HepG2 (cell line): ENCODE measurements at regions not wholly inside any gene's neighbourhood (a gene's known extent, or its start where the extent isn't known, plus 50 kb on each side); places are given as distances from the start of the nearest gene placed in this dataset.

ENCODE experiments used
- ATAC-seq: fragments of 200-7000 bp; cut with Tn5 transposase; 3 replicates; pipeline ENCODE4 v1.9.1; 2020; ENCODE audit warnings: mild to moderate bottlenecking, moderate library complexity
- BruUV-seq: library from RNA; stranded (reverse); fragments of 400-500 nt; replicated peaks from 2 replicates; lab custom pipeline; 2021; lab: Mats Ljungman, UMichigan
- CTCF ChIA-PET: fragments of 300-600 bp; formaldehyde crosslinking; extraction: SDS; loops from one replicate; lab custom pipeline; 2021; ENCODE audit warnings: low total read pairs, inconsistent platforms, low intra/inter-chr PET ratio; lab: Yijun Ruan, JAX
- POLR2A ChIA-PET: fragments of 350-600 bp; sonication (Branson Sonifier 250); formaldehyde crosslinking; loops from one replicate; lab custom pipeline; 2020; ENCODE audit warnings: antibody characterized with exemption, inconsistent platforms; lab: Yijun Ruan, JAX
- DNase-seq: peaks from one replicate; pipeline ENCODE4 v3.0.0-alpha.2; 2015; ENCODE audit warnings: low spot score
- FAIRE-seq: peaks from 3 replicates; lab custom pipeline; 2011; peaks lifted over from hg19 to GRCh38; lab: Jason Lieb, UNC
- H2AFZ ChIP-seq: one replicate; pipeline ENCODE4 v1.6.1; 2011; ENCODE audit warnings: low read length, inconsistent platforms
- H3K27ac ChIP-seq: fragments of 300-600 bp; 3 replicates; pipeline ENCODE4 v1.8.0; 2011; ENCODE audit warnings: mixed run types, mild to moderate bottlenecking, mixed read lengths, low read length, inconsistent platforms; ENCODE audit not compliant: insufficient read depth; ENCODE audit errors: extremely low read length
- H3K27me3 ChIP-seq, 2 experiments: fragments of 200-600 bp in 1 of 2; 2 replicates in 1 of 2; 3 replicates in 1 of 2; pipeline versions ENCODE4 v1.6.0 to v1.8.0; 2011; ENCODE audit warnings: low read length in 2 of 2, mild to moderate bottlenecking in 2 of 2, moderate library complexity in 2 of 2, inconsistent platforms in 1 of 2; ENCODE audit not compliant: insufficient read depth in 2 of 2, control insufficient read depth in 1 of 2
- H3K36me3 ChIP-seq, 2 experiments: fragments of 200-600 bp in 1 of 2; replicated peaks in 1 of 2; 2 replicates in 1 of 2; 3 replicates in 1 of 2; pipeline versions ENCODE4 v1.5.1 to v1.8.0; 2011; ENCODE audit warnings: low read length in 2 of 2, inconsistent platforms in 1 of 2; ENCODE audit not compliant: insufficient read depth in 2 of 2, control insufficient read depth in 1 of 2
- H3K4me1 ChIP-seq: 2 replicates; pipeline ENCODE4 v1.5.1; 2012; ENCODE audit warnings: low read length, inconsistent platforms; ENCODE audit not compliant: insufficient read depth
- H3K4me2 ChIP-seq: 2 replicates; pipeline ENCODE4 v1.6.0; 2011; ENCODE audit warnings: low read depth, low read length, inconsistent platforms
- H3K4me3 ChIP-seq, 3 experiments: fragments of 200-600 bp in 1 of 3; sonication (generic), shearing (Covaris generic) in 1 of 3; replicated peaks in 1 of 3; 2 replicates each; pipeline ENCODE4 v1.5.1; 2011 to 2016; ENCODE audit warnings: low read length in 3 of 3, inconsistent platforms in 2 of 3, low read depth in 2 of 3, mild to moderate bottlenecking in 2 of 3, control low read depth in 1 of 3, mixed read lengths in 1 of 3; ENCODE audit not compliant: insufficient read depth in 1 of 3
- H3K79me2 ChIP-seq: one replicate; pipeline ENCODE4 v1.6.1; 2011; ENCODE audit warnings: low read length, inconsistent platforms; ENCODE audit not compliant: insufficient read depth
- H3K9ac ChIP-seq: 2 replicates; pipeline ENCODE4 v1.6.0; 2011; ENCODE audit warnings: mild to moderate bottlenecking, low read depth, low read length, inconsistent platforms; ENCODE audit not compliant: insufficient read depth
- H3K9me3 ChIP-seq: 2 replicates; pipeline ENCODE4 v1.5.1; 2012; ENCODE audit warnings: mild to moderate bottlenecking, low read length
- H4K20me1 ChIP-seq: 2 replicates; pipeline ENCODE4 v1.6.0; 2011; ENCODE audit warnings: inconsistent platforms, mild to moderate bottlenecking, low read length, moderate library complexity; ENCODE audit not compliant: insufficient read depth
- ARID2 ChIP-seq: sonication (generic); formaldehyde crosslinking; IDR thresholded peaks from 2 replicates; pipeline ENCODE4 v1.8.1; 2022; ENCODE audit warnings: mild to moderate bottlenecking, missing genetic modification reagents, borderline replicate concordance
- CHD4 ChIP-seq: fragments of 200-600 bp; sonication (generic); IDR thresholded peaks from 2 replicates; pipeline ENCODE4 v1.7.0; 2017; ENCODE audit warnings: mild to moderate bottlenecking, low read length, borderline replicate concordance
- DR1 ChIP-seq: sonication (generic); formaldehyde crosslinking; IDR thresholded peaks from 2 replicates; pipeline ENCODE4 v1.8.0; 2021; ENCODE audit warnings: mild to moderate bottlenecking, missing genetic modification reagents, inconsistent platforms
- GATA4 ChIP-seq: sonication (generic); IDR thresholded peaks from 2 replicates; pipeline ENCODE4 v1.6.1; 2016; ENCODE audit warnings: antibody characterized with exemption, low read depth, borderline replicate concordance
- HIVEP1 ChIP-seq: sonication (generic); formaldehyde crosslinking; IDR thresholded peaks from 2 replicates; pipeline ENCODE4 v1.4.0; 2020; ENCODE audit warnings: mild to moderate bottlenecking, missing genetic modification reagents
- NCOA1 ChIP-seq: sonication (generic); formaldehyde crosslinking; IDR thresholded peaks from 2 replicates; pipeline ENCODE4 v1.9.0; 2021; ENCODE audit warnings: missing genetic modification reagents
- PRPF4 ChIP-seq: fragments of 200-400 bp; formaldehyde crosslinking; IDR thresholded peaks from 2 replicates; pipeline ENCODE4 v1.6.1; 2016; ENCODE audit warnings: low read length, low read depth; ENCODE audit not compliant: poor library complexity, severe bottlenecking
- STAG1 ChIP-seq: sonication (generic); formaldehyde crosslinking; IDR thresholded peaks from 2 replicates; pipeline ENCODE4 v1.4.0; 2020; ENCODE audit warnings: missing genetic modification reagents
- TBP ChIP-seq: sonication (generic); formaldehyde crosslinking; IDR thresholded peaks from 2 replicates; pipeline ENCODE4 v1.5.0; 2020; ENCODE audit warnings: missing genetic modification reagents
- ZFP62 ChIP-seq: sonication (generic); formaldehyde crosslinking; IDR thresholded peaks from 2 replicates; pipeline ENCODE4 v1.4.0; 2020; ENCODE audit warnings: missing genetic modification reagents
- ZNF652 ChIP-seq: IDR thresholded peaks from 2 replicates; pipeline ENCODE4 v1.6.1; 2016; ENCODE audit warnings: low read depth, borderline replicate concordance
- ZNF678 ChIP-seq: sonication (generic); formaldehyde crosslinking; IDR thresholded peaks from 2 replicates; pipeline ENCODE4 v1.4.0; 2020; ENCODE audit warnings: mild to moderate bottlenecking, missing genetic modification reagents
- ZNF83 ChIP-seq: sonication (generic); formaldehyde crosslinking; IDR thresholded peaks from 2 replicates; pipeline ENCODE4 v1.4.0; 2020; ENCODE audit warnings: missing genetic modification reagents, mild to moderate bottlenecking, borderline replicate concordance
- WGBS: methylation state at CpG from one replicate; pipeline ENCODE4 v1.1.6; 2017; ENCODE audit warnings: low lambda C conversion rate; 5-methylcytosine and 5-hydroxymethylcytosine counted together
- in situ Hi-C: cut with HindIII; loops from 2 replicates; pipeline ENCODE4 v1.10.0; 2017; ENCODE audit warnings: low pct_unique_long_range_greater_than_20kb; ENCODE audit not compliant: extremely low pct_ligation_motif_present
- intact Hi-C: fragments of 100-400 bp; cut with micrococcal nuclease; formaldehyde crosslinking; loops from one replicate; pipeline ENCODE4 v1.10.0; 2022; ENCODE audit not compliant: unreplicated experiment
- TF ChIP-seq, protein P1 (sequence below): sonication (generic); IDR thresholded peaks from 2 replicates; pipeline ENCODE4 v1.6.1; 2016; ENCODE audit warnings: low read depth, borderline replicate concordance
- TF ChIP-seq, protein P2 (sequence below): sonication (generic); formaldehyde crosslinking; IDR thresholded peaks from 2 replicates; pipeline ENCODE4 v1.9.0; 2021; ENCODE audit warnings: missing genetic modification reagents, mild to moderate bottlenecking, borderline replicate concordance
- TF ChIP-seq, protein P3 (sequence below): IDR thresholded peaks from 2 replicates; pipeline ENCODE4 v1.6.1; 2018; ENCODE audit warnings: missing genetic modification reagents, mild to moderate bottlenecking, missing compliant biosample characterization
- TF ChIP-seq, protein P4 (sequence below): sonication (generic); formaldehyde crosslinking; IDR thresholded peaks from 2 replicates; pipeline ENCODE4 v1.4.0; 2020; ENCODE audit warnings: low read depth, mild to moderate bottlenecking, missing genetic modification reagents

DNA sequence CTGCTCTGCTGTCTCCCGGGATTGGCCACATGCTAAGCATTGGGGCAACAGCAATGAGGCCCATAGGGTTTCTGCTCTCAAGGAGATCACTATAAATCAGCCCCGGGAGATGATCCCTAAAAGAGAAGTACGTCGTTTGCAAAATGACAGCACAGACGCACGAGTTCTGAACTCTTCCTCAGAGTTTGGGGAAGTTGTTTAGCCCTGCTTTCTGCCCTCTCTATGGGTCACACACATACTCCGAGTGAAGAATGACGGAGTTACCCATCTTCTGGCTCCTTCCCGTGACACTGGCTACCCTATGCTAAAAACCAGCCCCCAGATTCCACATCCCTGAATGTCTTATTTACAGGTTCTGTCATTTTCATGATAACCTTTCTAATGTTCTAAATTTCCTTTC is 258.0 kb upstream of the PLEKHG7 start:
- Histone ChIP-seq H3K79me2 (no peaks in the 10 kb centered on the region), H2AFZ (no peak overlapping the region), H3K4me1 (no peaks in the 10 kb centered on the region), H3K36me3 (no peaks in the 10 kb centered on the region), H3K4me3 (no peak overlapping the region), H4K20me1 (no peaks in the 10 kb centered on the region), H3K4me2 (no peak overlapping the region), H3K27ac (no peak overlapping the region), H3K9ac (no peak overlapping the region), H3K27me3 (no peaks in the 10 kb centered on the region), H3K9me3 (no peaks in the 10 kb centered on the region)
- in situ Hi-C loops = no loop called here
- no TSS peak for BruUV-seq
- DNase-seq = no peak
- ATAC-seq = no peak
- no peak for FAIRE-seq
- whole genome bisulfite sequencing = 15% methylated on average over 6 of the region's 9 CpGs
- CTCF ChIA-PET = no interaction called here
- no peak for TF ChIP-seq STAG1
- no peak for TF ChIP-seq ZNF83
- TF ChIP-seq TBP (CRISPR knock-in tag) = no peak
- TF ChIP-seq NCOA1 (CRISPR knock-in tag) = no peak
- no peak for TF ChIP-seq HIVEP1 (CRISPR knock-in tag)
- TF ChIP-seq ZNF678 (CRISPR knock-in tag) = no peak
- TF ChIP-seq, protein P1, sequence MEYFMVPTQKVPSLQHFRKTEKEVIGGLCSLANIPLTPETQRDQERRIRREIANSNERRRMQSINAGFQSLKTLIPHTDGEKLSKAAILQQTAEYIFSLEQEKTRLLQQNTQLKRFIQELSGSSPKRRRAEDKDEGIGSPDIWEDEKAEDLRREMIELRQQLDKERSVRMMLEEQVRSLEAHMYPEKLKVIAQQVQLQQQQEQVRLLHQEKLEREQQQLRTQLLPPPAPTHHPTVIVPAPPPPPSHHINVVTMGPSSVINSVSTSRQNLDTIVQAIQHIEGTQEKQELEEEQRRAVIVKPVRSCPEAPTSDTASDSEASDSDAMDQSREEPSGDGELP = no peak
- TF ChIP-seq, protein P2, sequence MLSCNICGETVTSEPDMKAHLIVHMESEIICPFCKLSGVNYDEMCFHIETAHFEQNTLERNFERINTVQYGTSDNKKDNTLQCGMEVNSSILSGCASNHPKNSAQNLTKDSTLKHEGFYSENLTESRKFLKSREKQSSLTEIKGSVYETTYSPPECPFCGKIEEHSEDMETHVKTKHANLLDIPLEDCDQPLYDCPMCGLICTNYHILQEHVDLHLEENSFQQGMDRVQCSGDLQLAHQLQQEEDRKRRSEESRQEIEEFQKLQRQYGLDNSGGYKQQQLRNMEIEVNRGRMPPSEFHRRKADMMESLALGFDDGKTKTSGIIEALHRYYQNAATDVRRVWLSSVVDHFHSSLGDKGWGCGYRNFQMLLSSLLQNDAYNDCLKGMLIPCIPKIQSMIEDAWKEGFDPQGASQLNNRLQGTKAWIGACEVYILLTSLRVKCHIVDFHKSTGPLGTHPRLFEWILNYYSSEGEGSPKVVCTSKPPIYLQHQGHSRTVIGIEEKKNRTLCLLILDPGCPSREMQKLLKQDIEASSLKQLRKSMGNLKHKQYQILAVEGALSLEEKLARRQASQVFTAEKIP = no peak
- no peak for TF ChIP-seq GATA4
- no peak for TF ChIP-seq PRPF4
- no peak for TF ChIP-seq CHD4
- no peak for TF ChIP-seq ZFP62
- TF ChIP-seq ARID2 = no peak
- TF ChIP-seq, protein P3, sequence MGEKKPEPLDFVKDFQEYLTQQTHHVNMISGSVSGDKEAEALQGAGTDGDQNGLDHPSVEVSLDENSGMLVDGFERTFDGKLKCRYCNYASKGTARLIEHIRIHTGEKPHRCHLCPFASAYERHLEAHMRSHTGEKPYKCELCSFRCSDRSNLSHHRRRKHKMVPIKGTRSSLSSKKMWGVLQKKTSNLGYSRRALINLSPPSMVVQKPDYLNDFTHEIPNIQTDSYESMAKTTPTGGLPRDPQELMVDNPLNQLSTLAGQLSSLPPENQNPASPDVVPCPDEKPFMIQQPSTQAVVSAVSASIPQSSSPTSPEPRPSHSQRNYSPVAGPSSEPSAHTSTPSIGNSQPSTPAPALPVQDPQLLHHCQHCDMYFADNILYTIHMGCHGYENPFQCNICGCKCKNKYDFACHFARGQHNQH = no peak
- TF ChIP-seq, protein P4, sequence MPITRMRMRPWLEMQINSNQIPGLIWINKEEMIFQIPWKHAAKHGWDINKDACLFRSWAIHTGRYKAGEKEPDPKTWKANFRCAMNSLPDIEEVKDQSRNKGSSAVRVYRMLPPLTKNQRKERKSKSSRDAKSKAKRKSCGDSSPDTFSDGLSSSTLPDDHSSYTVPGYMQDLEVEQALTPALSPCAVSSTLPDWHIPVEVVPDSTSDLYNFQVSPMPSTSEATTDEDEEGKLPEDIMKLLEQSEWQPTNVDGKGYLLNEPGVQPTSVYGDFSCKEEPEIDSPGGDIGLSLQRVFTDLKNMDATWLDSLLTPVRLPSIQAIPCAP (CRISPR knock-in tag) = no peak
- no peak for TF ChIP-seq DR1 (CRISPR knock-in tag)
- TF ChIP-seq ZNF652 (CRISPR knock-in tag) = no peak
- POLR2A ChIA-PET = no interaction called here
- intact Hi-C loops = no loop called here
